Kidney tubule cell (primary cell): ENCODE measurements at regions not wholly inside any gene's neighbourhood (a gene's known extent, or its start where the extent isn't known, plus 50 kb on each side); places are given as distances from the start of the nearest gene placed in this dataset.
A peak's percentile ranks its signal among the peaks of the same experiment; 100 is the strongest.
"Not testable (repeated sequence)": the region's sequence is repeated elsewhere in the genome, so short reads cannot be mapped to it uniquely, and the experiment has no call there.

Source experiments
- DNase-seq: peaks from one replicate; pipeline ENCODE4 v3.0.0-alpha.2; 2018; ENCODE audit warnings: low spot score

DNA sequence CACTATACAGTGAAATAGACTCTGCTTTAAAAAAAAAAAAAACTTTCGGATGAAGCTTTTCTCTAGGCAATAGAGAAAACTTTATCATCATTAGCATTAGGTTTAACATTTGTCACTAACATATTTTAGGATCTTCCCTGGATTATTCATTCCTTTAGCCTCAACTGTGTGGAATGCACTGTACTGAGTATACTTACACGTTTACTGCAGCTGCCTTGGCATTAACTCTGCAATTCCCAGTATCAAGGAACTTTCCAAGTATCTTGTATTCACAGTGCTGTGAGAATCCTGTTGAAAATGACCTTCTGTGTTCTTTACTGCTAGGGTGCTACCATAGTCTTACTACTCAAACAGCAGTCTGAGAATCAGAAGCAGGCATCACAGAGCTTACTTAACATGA is 328.2 kb upstream of the COL3A1 start:
- DNase-seq, result no peak

DNA sequence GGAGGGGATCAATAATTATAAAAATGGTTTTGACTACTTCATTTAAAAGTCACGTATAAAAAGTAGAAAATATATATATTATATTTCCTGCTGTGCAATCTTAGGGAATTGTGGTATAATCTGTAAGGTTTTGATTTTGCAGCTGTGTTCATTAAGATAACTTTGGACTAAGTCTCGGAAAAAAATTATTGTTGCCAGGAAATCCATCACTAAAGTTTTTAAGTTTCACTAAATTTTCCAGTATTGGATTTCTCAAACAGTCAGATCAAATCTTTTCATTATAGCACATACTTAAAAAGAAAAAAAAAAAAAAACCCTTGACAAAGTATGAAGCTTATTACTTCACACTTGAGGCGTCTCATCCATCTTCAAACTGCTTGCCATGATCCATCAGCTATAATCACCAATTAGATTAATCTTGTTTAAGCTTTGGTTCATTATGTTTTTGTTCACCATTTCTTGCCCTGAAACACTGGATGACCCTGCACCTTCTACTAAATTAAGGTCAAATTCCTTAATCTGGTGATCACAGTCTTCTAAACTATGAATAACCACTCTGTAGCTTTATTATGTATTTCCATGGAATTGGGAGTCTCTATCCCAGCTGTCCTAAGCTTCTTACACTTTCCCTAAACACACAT is 326.6 kb upstream of the COL3A1 start:
- no peak for DNase-seq

DNA sequence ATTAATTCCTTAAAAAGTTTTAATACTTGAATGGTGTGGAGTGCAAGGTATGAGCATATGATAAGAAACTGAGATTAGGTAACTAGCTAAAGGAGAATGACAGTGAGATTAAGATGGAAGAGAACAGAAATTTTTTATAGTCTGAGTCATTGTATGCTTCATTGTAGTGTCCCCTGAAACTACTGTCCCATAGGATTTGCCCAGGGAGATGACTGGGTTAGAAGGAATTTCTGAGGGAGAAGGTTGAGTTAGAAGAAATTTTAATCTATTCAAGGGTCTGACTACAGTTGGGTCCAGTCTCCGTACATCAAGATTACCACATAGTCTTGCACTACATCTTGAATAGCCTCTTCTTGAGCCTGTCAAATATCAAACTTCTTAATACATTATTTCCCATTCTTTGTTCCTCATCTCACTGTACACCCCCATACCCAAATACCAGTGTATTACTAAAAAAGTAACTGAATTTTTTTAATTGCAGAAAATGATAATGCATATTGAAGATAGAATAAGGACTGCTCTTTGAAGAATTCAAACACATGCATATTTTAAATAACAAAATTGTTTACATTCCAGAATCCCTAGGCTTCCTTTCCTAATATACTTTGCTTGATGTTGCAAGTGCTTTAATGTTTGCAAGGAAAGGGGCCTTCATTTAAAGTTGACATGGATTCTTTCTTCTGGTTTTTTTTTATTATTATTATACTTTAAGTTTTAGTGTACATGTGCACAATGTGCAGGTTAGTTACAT is 314.3 kb upstream of the COL3A1 start:
- DNase-seq, result peak; percentile 68

DNA sequence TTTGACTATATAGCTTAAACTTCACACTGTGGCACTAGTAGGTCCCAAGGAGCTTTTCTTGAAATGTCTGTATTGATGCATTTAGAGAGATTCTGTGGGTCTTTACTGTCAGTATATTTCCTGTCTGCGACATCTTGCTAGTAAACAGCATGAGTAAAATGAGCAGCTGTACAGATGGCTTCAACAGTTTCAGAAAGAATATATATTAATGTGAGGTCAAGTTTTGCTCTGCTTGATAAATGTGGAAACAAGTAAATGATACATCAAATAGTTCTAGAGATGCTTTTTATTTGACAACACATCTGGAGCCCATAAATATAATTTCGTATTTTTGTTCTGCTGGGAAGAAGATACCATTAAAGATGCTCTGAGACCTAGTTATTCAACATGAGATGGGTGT is 310.9 kb upstream of the COL3A1 start:
- no peak for DNase-seq

DNA sequence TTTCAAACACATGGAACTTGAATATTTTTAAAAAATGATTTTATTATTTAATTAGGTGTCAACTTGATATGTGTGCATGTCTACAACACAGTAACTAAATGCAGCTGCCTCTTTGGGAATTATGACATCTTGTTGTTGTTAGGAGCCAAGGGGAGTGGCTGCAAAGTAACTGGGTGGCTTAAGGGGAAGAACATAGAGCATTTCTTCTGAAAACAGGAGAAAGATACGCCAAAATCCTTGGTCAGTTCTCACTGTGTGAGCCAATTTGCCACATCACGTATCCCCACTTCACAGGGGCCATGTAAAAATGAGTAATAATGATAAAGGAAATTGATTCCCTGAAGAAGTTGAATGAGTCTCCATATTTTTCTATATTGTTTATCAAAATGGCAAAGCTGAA is 309.8 kb upstream of the COL3A1 start:
- DNase-seq, result no peak

DNA sequence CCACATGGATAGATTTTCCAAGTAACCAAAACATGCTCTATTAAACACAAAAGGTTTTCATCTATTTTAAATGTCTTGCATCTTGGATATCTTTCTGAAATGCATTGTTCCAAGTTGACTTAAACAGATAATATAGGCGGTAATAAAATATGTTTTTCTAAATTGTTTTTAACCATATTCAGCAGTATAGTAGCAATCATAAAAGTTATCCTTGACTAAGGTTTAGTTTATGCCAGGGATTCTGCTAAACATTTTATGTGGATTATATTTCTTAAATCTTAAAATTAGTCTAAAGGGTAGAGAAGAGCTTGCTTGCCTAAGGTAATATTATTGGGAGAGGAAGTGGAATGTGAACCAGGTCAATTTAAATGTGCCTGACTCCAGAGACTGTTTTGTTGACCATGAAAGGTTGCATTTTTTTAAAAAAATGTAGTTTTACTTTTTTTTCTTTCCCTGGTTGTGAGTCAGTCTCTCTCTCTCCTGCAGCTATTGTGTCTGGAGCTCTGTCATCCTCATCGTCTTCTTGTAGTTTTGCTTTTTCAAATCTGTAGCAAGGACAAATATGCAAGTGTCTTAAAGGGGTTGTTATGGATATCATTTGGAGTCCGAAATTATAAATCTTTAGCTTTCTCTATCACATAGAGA is 309.1 kb upstream of the COL3A1 start:
- peak; percentile 20 for DNase-seq

DNA sequence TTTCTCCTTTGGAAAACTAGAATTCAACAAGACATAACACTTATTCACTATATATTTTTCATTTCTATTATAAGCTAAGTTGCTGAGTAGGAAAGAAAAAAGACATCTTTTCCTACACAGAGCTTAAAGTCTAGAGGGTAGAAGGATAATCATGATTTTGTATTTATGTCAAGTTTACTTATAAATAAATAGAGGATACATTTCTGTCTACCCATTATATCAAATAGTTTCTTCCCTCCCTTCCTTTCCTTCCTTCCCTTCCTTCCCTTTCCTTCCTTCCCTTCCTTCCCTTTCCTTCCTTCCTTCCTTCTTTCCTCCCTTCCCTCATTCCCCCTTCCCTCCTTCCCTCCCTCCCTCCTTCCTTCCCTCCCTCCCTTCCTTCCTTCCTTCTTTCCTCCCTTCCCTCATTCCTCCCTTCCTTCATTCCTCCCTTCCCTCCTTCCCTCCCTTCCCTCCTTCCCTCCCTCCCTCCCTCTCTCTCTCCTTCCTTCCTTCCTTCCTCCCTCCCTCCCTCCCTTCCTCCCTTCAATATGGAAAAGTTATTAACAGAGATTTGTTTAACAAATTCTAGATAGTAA is 308.4 kb upstream of the COL3A1 start:
- DNase-seq, result no peak

DNA sequence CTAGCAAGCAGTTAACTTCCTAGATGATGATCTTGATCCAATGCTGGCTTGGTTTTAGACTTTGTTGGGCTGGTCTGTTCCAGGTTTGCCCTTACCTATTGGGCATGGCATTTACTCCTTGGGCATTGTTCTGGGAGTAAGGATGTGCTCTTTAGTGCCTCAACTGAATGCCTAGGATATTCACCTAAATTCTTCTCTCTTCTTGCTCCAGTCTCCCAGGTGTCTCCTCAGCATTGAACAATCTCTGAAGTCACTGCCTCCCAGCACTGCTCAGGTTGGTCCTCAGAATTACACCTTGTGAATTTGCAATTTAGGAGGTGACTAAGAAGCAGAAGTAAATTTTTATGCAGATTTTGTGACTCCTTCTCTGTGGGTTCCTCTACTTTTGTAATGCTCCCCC is 307.7 kb upstream of the COL3A1 start:
- DNase-seq, result no peak

DNA sequence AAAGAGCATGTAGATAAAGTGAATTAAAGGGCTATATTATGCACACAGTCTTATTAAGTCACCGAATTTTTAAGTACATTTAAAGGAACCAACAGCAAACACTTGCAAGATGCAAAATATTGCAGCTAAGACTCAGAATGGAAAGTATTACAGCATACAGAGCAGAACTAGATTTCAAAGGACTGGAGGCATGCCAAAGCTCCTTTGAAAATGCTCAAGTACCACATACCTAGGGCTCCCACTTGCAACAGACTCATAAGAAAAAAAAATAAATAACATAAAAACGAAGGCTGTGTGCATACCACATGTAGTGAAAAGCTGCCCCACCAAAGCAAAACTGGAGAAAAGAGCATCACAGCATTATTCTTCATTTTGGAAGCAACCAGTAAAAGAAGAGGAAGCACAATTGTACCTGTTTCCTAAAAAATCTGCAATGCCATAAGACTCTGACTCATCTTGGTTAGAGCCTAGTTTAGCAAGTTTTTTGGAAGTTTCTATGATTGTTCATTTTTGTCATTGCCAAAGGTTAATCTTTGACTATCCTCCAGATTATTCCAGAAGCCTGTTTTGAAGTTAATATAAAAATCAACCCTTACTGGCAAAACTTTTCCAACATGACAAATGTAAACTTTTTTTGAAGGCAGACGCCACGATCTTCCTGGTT is 306.0 kb upstream of the COL3A1 start:
- peak; percentile 51 for DNase-seq

DNA sequence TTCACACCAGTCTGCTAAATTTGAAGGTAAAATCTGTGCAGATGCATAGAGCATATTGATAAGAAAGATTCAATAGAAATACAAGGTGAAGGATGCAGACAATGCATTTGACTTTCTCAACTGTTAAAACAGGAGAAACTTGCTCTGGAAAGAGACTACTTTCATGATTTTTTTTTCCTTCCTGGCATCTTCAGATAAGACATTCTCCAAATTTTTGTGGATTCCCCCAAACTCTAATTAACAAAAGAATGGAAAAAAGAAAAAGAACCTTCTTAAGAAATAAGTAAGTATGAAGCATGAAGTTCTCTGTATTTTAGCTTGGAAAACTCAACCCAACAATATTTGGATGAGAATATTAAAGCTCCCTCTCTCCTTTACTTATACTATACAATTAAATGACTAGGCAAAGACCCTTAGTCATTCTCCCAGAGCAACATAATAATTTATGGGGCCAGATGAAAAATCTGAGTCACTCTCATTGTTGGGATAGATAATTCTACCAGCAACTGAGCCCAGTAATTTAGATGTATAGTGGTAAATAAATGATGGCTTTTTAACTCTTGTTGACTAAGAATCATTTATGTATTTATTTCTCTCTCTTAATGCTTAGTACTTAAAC is 298.7 kb upstream of the COL3A1 start:
- no peak for DNase-seq

DNA sequence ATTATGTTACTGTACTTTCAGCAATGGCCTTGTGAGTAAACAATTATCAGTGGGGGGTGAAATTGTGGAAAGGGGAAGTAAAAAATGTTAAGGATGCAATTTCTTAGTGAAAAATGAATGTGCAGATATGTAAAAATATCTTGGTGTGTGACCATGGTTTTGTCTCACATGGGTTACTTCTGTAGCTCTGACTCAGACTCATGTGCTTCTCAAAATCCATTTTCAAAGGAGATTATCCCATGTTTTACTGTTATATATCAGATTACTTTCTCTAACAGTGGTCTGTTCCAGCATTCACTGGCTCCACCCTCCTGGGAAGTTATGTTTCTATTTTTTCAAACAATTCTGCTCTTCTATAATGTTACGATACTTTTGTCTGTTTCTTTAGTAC is 298.2 kb upstream of the COL3A1 start:
- DNase-seq, result no peak

DNA sequence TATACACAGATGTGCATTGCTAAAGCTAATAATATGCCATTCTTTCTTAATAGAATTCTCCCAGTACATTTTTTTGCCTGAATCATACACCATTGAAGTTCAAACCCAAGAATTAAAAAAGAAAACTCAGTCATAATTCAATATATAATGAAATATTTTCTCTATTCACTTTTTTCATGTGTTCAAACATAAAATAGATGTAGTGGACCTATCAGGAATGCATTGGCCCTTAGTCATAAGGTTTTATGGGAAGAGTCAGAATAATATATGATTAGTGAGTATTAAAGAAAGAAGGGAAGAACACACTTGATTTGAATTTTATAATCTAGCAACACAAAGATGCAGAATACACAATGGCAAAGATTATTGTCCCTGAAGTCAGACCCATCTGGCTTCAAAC is 297.0 kb upstream of the COL3A1 start:
- DNase-seq, result no peak

DNA sequence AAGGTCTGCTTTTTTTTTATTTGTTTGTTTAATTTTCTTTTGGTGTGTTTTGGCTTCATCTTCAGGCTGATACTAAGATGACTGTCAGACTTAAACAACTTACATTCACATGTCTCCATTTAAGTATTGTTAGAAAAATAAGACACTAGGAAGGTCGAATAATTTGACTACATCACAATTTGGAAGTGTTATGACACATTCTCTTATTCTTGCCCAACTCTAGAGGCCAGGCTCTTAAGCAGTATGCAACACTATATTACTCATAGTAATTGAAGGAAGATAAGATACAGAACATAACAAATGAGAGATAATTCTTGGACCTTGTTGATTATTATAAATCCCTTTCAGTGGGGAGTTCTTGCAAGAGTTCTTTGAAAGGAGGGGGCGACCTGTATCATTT is 295.3 kb upstream of the COL3A1 start:
- DNase-seq, result no peak

DNA sequence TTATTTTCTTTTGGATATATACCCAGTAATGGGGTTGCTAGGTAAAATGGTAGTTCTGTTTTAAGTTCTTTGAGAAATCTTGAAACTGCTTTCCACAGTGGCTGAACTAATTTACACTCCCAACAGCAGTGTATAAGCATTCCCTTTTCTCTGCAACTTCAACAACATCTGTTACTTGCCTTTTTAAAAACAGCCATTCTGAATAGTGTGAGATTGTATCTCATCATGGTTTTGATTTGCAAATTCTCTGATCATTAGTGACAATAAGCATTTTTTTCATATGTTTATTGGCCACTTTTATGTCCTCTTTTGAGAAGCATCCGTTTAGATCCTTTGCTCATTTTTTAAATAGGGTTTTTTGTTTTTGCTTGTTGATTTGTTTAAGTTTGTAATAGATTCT is 291.3 kb upstream of the COL3A1 start:
- no peak for DNase-seq

DNA sequence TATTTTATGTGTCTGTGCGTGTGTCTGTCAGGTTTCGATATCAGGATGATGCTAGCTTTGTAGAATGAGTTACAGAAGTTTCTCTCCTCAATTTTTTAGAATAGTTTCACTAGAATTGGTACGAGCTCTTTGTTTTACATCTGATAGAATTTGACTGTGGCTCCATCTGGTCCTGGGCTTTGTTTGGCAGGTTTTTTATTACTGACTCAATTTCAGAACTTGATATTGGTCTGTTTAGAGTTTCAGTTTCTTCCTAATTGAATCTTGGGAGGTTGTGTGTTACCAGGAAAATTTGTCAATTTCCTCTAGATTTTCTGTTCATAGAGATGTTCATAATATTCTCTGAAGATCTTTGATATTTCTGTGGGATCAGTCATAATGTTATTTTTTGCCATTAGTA is 289.4 kb upstream of the COL3A1 start:
- no peak for DNase-seq

DNA sequence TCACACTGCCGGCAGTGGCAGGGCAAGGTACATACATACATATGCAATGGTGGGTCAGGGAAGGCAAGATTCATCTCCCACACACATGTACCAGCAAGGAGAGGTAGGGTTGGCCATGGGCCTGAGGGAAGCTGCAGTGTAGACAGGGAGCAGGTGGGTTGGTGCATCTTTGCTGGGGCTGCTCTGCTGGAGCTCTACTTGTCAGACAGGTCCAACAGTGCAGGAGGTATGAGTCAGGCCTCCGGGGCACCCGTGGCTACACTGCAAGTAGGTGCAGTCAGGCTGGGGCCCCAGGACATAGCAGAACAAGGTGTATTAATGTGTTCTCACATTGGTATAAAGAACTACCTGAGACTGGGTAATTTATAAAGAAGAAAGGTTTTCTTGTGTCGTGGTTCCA is 281.1 kb upstream of the COL3A1 start:
- DNase-seq, result peak; percentile 17

DNA sequence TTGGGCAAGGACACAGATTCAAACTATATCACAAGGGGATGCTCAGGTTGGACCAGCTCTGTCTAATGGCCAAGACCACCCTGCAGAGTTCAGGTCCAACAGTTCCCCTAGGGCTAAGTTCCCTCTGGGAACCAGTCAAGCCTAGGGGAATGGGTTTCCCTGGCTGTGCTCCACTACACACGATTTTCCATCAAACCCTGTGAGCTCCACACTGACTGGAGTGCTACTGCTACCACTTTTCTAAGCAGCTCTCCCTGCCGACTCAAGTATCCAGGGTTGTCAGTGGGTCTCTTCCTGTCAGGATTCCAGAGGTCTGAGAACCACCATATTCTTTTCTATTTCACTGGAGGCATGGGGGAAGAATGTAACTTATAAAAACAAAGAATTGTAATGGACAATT is 280.4 kb upstream of the COL3A1 start:
- DNase-seq, result no peak

DNA sequence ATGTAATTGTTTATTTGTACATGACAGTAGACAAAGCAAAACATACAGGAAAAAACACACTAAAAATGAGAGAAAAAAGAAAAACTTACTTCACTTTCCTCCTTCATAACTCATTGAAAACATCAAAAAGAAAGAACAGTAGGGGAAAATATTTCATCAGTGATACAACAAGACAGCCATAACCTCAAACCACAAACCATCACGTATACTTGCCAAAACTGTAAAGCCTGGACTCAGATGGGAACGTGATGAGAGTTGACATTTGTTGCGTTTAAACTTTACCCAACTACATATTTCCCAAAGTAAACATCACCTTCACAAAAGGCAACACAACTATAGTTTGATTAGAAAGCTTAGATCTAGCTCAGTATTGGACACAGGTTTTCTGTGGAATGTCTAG is 278.2 kb upstream of the COL3A1 start:
- no peak for DNase-seq

DNA sequence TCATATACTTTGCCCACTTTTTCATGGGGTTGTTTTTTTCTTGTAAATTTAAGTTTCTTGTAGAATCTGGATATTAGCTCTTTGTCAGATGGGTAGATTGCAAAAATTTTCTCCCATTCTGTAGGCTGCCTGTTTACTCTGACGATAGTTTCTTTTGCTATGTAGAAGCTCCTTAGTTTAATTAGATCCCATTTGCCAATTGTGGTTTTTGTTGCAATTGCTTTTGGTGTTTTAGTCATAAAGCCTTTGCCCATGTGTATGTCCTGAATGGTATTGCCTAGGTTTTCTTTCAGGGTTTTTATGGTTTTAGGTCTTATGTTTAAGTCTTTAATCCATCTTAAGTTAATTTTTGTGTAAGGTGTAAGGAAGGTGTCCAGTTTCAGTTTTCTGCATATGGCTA is 276.0 kb upstream of the COL3A1 start:
- not testable (repeated sequence) for DNase-seq

DNA sequence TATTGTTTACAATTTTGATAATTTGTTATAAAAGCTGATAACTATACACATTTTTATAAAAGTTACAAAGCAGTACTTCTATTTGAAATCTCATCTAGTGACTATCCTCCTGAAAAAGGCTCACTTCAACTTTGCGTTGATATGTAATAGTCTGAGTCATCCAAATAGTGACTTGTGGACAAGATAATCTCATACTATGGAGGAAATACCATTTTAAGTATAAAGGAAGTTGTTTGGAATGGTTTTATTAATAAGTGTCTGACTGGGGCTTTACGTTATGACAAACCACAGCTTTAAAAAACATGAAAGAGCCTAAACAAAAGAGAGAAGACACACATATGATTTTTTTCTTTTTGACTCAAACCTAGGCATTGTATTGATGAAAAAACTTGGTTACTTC is 272.3 kb upstream of the COL3A1 start:
- DNase-seq, result no peak

DNA sequence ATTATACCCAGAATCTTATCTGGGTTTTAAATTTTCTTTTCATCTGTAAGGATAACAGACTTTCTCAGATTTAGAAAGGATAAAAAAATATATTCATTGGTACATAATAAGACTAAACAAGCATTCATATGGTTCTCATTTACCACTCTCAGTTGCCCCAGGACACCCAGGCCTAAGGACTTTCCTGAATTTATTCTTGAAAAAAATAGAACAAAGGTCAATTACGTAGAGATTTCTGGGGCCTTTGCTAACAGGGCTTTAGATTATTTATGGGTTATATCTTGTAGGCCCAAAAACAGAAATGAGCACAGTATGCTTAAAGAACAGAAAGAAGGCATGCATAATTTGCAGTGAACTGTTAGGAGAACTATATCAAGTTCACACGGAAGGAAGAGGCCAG is 269.0 kb upstream of the COL3A1 start:
- DNase-seq, result no peak

DNA sequence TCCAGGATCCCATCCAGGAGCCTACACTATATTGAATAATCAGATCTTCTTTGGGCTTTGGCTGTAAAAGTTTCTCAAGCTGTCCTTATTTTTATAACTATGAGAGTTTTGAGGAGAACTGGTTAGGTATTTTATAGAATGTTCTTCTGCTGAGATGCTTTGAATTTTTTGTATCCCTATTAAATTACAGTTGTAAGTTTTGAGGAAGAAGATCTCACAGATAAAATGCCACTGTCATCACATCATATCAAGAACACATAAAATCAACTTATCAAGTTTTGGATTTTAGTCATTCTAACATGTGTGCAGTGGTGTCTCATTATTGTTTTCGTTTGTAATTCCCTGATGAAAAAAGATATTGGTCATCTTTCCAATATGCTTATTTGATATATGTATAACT is 260.2 kb upstream of the COL3A1 start:
- no peak for DNase-seq
